Trophoblast cell (in vitro differentiated cells and primary cell): ENCODE measurements at regions not wholly inside any gene's neighbourhood (a gene's known extent, or its start where the extent isn't known, plus 50 kb on each side); places are given as distances from the start of the nearest gene placed in this dataset.
"Not testable (repeated sequence)": the region's sequence is repeated elsewhere in the genome, so short reads cannot be mapped to it uniquely, and the experiment has no call there.

Experiments
- DNase-seq, 2 donors: peaks; one replicate each; pipeline ENCODE4 v3.0.0-alpha.2; 2016
- H2AFZ ChIP-seq: 2 replicates; pipeline ENCODE4 v1.6.1; 2013; ENCODE audit warnings: low read length, moderate library complexity, mild to moderate bottlenecking; ENCODE audit not compliant: insufficient read depth, poor library complexity
- H2AK5ac ChIP-seq: 2 replicates; pipeline ENCODE4 v1.6.1; 2013; ENCODE audit warnings: mild to moderate bottlenecking, low read length
- H2BK120ac ChIP-seq: 2 replicates; pipeline ENCODE4 v1.6.1; 2013; ENCODE audit warnings: low read length, mild to moderate bottlenecking, moderate library complexity; ENCODE audit not compliant: insufficient read depth, poor library complexity
- H2BK12ac ChIP-seq: 2 replicates; pipeline ENCODE4 v1.6.1; 2013; ENCODE audit warnings: mild to moderate bottlenecking, low read length, moderate library complexity
- H2BK5ac ChIP-seq: 2 replicates; pipeline ENCODE4 v1.6.1; 2013; ENCODE audit warnings: low read length, low read depth, moderate library complexity, mild to moderate bottlenecking; ENCODE audit not compliant: poor library complexity
- H3K14ac ChIP-seq: 2 replicates; pipeline ENCODE4 v1.6.1; 2013; ENCODE audit warnings: mild to moderate bottlenecking, low read length
- H3K18ac ChIP-seq: 2 replicates; pipeline ENCODE4 v1.6.1; 2013; ENCODE audit warnings: mild to moderate bottlenecking, low read length
- H3K23ac ChIP-seq: 2 replicates; pipeline ENCODE4 v1.6.1; 2013; ENCODE audit warnings: low read length
- H3K27ac ChIP-seq: 2 replicates; pipeline ENCODE4 v1.5.1; 2013; ENCODE audit warnings: low read depth, mild to moderate bottlenecking, inconsistent platforms, low read length, moderate library complexity
- H3K27me3 ChIP-seq: 2 replicates; pipeline ENCODE4 v1.6.1; 2013; ENCODE audit warnings: inconsistent platforms, mild to moderate bottlenecking, low read length, moderate library complexity; ENCODE audit not compliant: insufficient read depth
- H3K36me3 ChIP-seq, 2 experiments: 1 replicate in 1 of 2; 2 replicates in 1 of 2; pipeline ENCODE4 v1.6.1; 2013; ENCODE audit warnings: low read length in 2 of 2, mild to moderate bottlenecking in 2 of 2, moderate library complexity in 1 of 2; ENCODE audit not compliant: insufficient read depth in 2 of 2, control insufficient read depth in 1 of 2
- H3K4ac ChIP-seq: 2 replicates; pipeline ENCODE4 v1.6.1; 2013; ENCODE audit warnings: low read depth, mild to moderate bottlenecking, low read length, moderate library complexity
- H3K4me1 ChIP-seq, 2 experiments: 1 replicate in 1 of 2; 2 replicates in 1 of 2; pipeline ENCODE4 v1.6.1; 2013; ENCODE audit warnings: low read length in 2 of 2, mild to moderate bottlenecking in 2 of 2, moderate library complexity in 1 of 2; ENCODE audit not compliant: insufficient read depth in 2 of 2, control insufficient read depth in 1 of 2
- H3K4me2 ChIP-seq: 2 replicates; pipeline ENCODE4 v1.6.1; 2013; ENCODE audit warnings: inconsistent platforms, mild to moderate bottlenecking, low read length, moderate library complexity
- H3K4me3 ChIP-seq: 2 replicates; pipeline ENCODE4 v1.5.1; 2013; ENCODE audit warnings: mild to moderate bottlenecking, low read depth, low read length, inconsistent platforms
- H3K79me1 ChIP-seq: one replicate; pipeline ENCODE4 v1.6.1; 2013; ENCODE audit warnings: low read length
- H3K79me2 ChIP-seq: 2 replicates; pipeline ENCODE4 v1.6.1; 2013; ENCODE audit warnings: low read length, mild to moderate bottlenecking; ENCODE audit not compliant: control insufficient read depth, insufficient read depth, poor library complexity
- H3K9ac ChIP-seq: 2 replicates; pipeline ENCODE4 v1.6.1; 2013; ENCODE audit warnings: mild to moderate bottlenecking, low read length
- H3K9me3 ChIP-seq: 2 replicates; pipeline ENCODE4 v1.6.1; 2013; ENCODE audit warnings: low read depth, mild to moderate bottlenecking, control low read depth, inconsistent platforms, low read length; ENCODE audit not compliant: insufficient read depth
- H4K12ac ChIP-seq: 2 replicates; pipeline ENCODE4 v1.6.1; 2013; ENCODE audit warnings: low read depth, mild to moderate bottlenecking, low read length, moderate library complexity
- H4K8ac ChIP-seq: 2 replicates; pipeline ENCODE4 v1.6.1; 2013; ENCODE audit warnings: low read depth, mild to moderate bottlenecking, low read length, moderate library complexity
- H4K91ac ChIP-seq: one replicate; pipeline ENCODE4 v1.6.1; 2013; ENCODE audit warnings: low read depth, mild to moderate bottlenecking, low read length, moderate library complexity
- WGBS: extraction: QIAGEN DNeasy Blood & Tissue Kit; methylation state at CpG from one replicate; pipeline ENCODE4 v1.1.7; 2013; ENCODE audit warnings: missing lambda C conversion rate; ENCODE audit not compliant: insufficient read length, insufficient coverage; ENCODE audit errors: extremely low coverage; 5-methylcytosine and 5-hydroxymethylcytosine counted together

- no peak for DNase-seq
- H2AK5ac ChIP-seq = no peak overlapping the region
- no peaks in the 10 kb centered on the region for H3K9me3 ChIP-seq
- no peak overlapping the region for H3K9ac ChIP-seq
- H4K12ac ChIP-seq = no peak overlapping the region
- H2BK120ac ChIP-seq = no peak overlapping the region
- H3K27ac ChIP-seq = no peak overlapping the region
- no peak overlapping the region for H3K14ac ChIP-seq
- H3K36me3 ChIP-seq = no peaks in the 10 kb centered on the region
- H3K4me3 ChIP-seq = no peak overlapping the region
- H3K23ac ChIP-seq = no peak overlapping the region
- H3K4me2 ChIP-seq = no peak overlapping the region
- H3K27me3 ChIP-seq = no peaks in the 10 kb centered on the region
- H2BK12ac ChIP-seq = no peak overlapping the region
- H4K8ac ChIP-seq = no peak overlapping the region
- no peak overlapping the region for H4K91ac ChIP-seq
- H3K79me1 ChIP-seq = no peaks in the 10 kb centered on the region
- no peak overlapping the region for H3K18ac ChIP-seq
- no peaks in the 10 kb centered on the region for H3K79me2 ChIP-seq
- H2BK5ac ChIP-seq = no peak overlapping the region
- H3K4ac ChIP-seq = no peak overlapping the region
- no peaks in the 10 kb centered on the region for H3K4me1 ChIP-seq
- no peak overlapping the region for H2AFZ ChIP-seq
- WGBS = no CpG with 5 or more reads among the region's 2 CpGs
These were observed 465.8 kb upstream of the ANO5 start for GRCh38 chr11:21727102-21727501.

- Histone ChIP-seq H3K79me2 (no peaks in the 10 kb centered on the region), H3K14ac (no peak overlapping the region), H2AK5ac (no peak overlapping the region), H3K36me3 (no peaks in the 10 kb centered on the region), H3K4ac (no peak overlapping the region), H3K4me2 (no peak overlapping the region), H3K18ac (no peak overlapping the region), H3K9me3 (no peaks in the 10 kb centered on the region), H4K91ac (no peak overlapping the region), H4K8ac (no peak overlapping the region), H3K4me1 (no peaks in the 10 kb centered on the region), H3K27ac (no peak overlapping the region), H2BK5ac (no peak overlapping the region), H2BK12ac (no peak overlapping the region), H2BK120ac (no peak overlapping the region), H4K12ac (no peak overlapping the region), H3K23ac (no peak overlapping the region), H3K27me3 (no peaks in the 10 kb centered on the region), H3K79me1 (no peaks in the 10 kb centered on the region), H3K9ac (no peak overlapping the region), H2AFZ (no peak overlapping the region), H3K4me3 (no peak overlapping the region)
- DNase-seq = no peak
- no CpG with 5 or more reads among the region's 1 CpG for WGBS
These were observed 456.5 kb upstream of the ANO5 start for GRCh38 chr11:21736404-21736803.

GRCh38 chr11:21752475-21753243 lies 440.2 kb upstream of the ANO5 start:
- not testable (repeated sequence) for H3K4me1 ChIP-seq, H3K4ac ChIP-seq, H4K91ac ChIP-seq, H3K4me2 ChIP-seq, H3K9me3 ChIP-seq, H3K79me2 ChIP-seq, H3K14ac ChIP-seq, H3K18ac ChIP-seq, H3K23ac ChIP-seq, H3K27me3 ChIP-seq, H3K9ac ChIP-seq, H3K36me3 ChIP-seq, H2BK5ac ChIP-seq, H3K79me1 ChIP-seq, H2BK120ac ChIP-seq, H4K8ac ChIP-seq, H2BK12ac ChIP-seq, H2AK5ac ChIP-seq, H4K12ac ChIP-seq, H3K27ac ChIP-seq, H2AFZ ChIP-seq, H3K4me3 ChIP-seq
- WGBS = no CpG with 5 or more reads among the region's 37 CpGs
- DNase-seq = peak in 1 of 2 donors; percentile 15

GRCh38 chr11:21753244-21753767 lies 439.6 kb upstream of the ANO5 start:
- not testable (repeated sequence) for H2BK120ac ChIP-seq, H3K4me2 ChIP-seq, H3K27ac ChIP-seq, H3K79me2 ChIP-seq, DNase-seq, H3K36me3 ChIP-seq, H3K9ac ChIP-seq, H3K18ac ChIP-seq, H3K14ac ChIP-seq, H3K27me3 ChIP-seq, H3K4me1 ChIP-seq, H3K79me1 ChIP-seq, H2BK5ac ChIP-seq, H3K9me3 ChIP-seq, H2AFZ ChIP-seq, H2BK12ac ChIP-seq, H3K23ac ChIP-seq, H4K8ac ChIP-seq, H2AK5ac ChIP-seq, H4K91ac ChIP-seq, H3K4ac ChIP-seq, H4K12ac ChIP-seq, H3K4me3 ChIP-seq
- WGBS = no CpG with 5 or more reads among the region's 37 CpGs
